GM21529 (cell line): ENCODE measurements at regions not wholly inside any gene's neighbourhood (a gene's known extent, or its start where the extent isn't known, plus 50 kb on each side); places are given as distances from the start of the nearest gene placed in this dataset.
"Not testable (repeated sequence)": the region's sequence is repeated elsewhere in the genome, so short reads cannot be mapped to it uniquely, and the experiment has no call there.

Experiments used
- ATAC-seq: cut with Tn5 transposase; IDR thresholded peaks from one replicate; pipeline ENCODE4 v1.9.1; 2021; ENCODE audit not compliant: unreplicated experiment

DNA sequence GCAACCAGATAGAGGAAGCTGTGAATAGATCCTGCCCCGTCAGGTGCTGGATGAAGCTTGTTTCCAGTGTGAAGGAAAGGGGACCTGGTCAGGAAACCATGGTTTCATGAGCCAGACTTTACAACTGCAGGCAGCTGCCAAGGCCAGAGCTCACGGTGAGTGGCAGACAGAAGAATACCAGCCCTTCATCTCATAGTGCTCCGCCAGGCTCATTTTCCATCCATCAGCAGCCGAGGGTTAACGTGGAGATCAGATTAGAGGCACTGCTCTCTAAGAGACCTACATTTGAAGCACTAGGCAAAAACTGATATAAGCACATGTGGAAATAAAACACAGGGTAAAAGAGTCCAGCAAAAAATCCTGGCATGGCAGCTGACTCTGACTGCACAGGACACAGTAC is 172.4 kb downstream of the CD24 start:
- ATAC-seq, result no peak

DNA sequence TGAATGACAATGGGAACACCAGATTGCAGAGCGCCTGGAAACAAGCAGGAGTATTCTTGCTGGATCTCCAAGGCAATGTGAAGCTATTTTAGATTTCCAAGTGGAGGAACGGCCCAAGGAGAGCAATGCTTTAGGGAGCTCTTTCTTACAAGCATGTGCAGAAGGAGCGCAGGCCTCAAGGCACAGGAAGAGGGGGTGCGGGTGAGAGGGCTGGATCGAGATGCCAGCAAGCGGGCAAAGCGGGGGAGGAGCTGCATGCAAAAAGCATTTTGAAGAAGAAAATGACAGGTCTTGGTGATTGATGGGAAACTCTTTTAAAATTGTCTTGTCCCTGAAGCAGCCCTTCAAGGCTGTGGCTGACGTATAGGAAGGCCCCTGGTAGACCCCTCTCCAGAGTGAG is 171.9 kb downstream of the QRSL1 start:
- ATAC-seq, result no peak

DNA sequence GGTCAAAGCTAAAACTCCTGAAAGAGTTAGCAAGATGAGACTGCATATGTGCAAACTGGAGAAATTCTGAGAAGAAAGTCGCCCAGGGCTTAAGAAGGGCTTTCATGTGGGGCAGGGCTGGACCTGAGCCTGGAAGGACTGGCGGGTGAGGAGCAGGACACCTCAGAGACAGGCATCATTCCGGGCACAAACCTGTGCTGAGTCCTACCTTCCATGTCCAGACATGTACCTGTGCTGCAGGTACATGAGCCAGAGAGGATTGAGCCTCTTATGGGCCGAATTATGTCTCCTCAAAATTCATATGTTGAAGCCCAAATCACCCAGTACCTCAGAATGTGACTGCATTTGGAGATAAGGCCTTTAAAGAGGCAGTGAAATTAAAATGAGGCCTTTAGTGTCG is 171.0 kb downstream of the QRSL1 start:
- no peak for ATAC-seq

DNA sequence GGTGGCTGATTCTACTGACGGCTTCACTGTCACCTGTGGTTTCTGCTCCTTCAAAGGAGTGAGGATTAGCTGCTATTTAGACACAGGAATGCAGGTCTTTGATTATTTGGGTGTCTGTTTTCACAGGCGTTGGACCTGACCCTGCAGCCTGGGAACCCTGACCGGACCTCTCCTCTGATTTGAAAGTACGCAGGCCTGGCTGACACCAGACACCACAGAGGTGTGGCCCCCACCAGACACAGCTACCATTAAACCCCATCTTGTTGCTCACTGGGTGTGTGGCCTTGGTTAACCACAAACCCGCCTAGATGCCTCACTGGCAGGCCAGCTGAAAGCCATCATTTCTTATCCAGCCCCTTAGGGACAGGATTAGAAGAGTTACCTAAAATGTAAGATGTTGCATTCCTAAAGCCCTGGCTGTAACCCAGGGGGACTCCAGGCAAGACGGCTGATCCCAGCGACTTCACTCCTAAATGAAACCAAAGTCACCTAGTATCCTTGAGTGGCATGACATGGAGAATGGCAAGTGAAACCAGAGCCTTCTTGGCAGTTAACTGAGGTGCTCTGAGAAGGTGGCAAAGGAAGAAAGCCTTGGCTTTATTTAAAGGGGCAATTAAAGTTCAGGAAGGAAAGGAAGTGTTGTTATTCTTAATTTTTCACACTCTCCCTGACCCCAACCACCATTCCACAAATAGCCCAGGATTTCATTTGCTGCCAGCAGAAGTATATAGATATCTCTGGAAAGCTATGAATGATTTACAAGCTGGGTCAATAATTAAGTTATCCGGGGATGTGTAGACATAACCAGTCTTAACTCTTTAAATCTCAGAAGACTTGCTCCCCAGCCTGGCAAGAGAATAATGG is 169.9 kb downstream of the QRSL1 start:
- peak; percentile 68 for ATAC-seq

DNA sequence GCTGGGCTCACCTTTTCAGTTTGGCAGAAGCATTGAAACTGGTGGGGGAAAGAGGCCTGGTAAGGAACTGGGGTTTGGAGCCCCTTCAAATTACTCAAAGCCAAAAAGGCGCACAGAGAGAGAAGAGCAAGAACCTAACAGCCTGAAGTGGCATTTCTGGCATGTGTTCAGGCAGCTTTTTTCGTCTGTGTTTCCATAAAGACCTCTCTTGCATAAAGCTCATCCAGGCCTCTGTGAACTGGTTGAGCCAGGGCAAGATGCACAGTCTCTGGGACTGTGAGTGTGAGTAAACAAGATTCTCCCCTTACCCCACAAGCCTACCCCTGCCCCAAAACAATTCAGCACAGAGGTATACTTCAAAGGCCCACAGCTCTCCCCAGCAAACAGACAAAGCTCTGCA is 167.8 kb downstream of the QRSL1 start:
- no peak for ATAC-seq

DNA sequence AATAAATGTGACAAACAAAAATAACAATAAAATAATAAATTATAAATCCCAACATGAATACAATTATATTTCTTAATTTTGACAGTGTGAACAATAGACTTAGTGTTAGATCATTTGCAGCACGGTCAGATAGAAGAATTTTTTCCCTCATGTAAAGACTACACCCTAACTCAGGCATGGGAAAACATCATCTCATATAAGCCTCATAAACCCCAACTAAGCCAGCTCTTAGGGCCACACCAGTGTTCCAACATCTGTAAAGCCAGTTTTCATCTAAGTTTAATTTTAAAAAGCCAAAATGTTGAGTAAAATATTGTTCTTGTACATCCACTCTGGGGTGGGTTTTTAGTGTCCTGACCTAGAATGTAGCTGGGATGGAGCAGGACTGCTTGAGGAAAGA is 167.4 kb downstream of the QRSL1 start:
- no peak for ATAC-seq

DNA sequence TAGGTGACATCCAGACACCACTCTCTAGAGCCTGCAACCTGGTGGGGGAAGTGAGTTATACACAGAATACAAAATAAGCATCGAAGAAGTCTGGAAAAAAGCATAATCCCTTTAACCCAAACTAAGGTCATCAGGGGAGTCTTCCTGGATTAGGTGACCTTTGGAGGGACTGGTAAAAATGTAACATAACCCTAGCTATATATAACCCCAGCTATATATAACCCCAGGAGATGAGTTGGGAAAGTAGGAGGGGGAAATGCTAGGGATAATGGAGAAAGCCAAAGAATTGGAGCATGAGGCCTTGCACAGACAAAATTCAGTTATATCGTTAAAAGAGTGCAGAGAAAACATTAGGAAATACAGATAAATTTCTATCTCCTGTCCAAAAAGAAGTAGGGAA is 164.8 kb downstream of the QRSL1 start:
- ATAC-seq, result no peak

DNA sequence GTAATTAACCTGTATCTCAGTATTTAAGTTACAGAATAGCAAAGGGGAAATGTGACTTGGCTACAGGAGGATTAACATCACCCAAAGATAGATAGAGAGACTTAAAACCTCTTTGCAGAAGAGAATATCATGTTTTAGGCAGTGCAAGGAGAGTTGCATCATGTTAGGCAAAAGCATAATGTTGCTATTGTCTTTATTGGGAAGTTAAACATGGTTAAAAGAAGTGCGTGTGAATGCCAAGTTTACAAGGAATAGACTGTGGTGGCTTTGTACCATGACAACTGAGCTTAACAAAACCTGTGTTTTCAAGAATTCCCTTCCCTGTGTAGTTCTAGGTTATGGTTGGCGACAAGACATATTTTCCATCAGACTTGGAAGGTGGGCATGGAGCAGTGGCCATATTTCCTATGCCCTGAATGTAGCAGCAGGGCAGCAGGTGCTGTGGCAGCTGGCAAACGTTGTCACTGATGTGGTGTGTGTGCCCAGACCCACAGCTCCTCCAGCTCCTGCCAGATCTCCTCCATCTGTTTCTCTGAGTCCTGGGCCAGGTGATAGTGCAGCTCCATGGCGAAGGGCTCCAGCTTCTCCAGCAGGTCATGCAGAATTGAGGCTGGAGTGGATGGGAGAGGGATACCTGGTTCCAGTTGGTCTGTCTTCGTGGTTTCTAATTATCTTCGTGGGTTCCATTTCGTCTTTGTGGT is 163.3 kb downstream of the QRSL1 start:
- ATAC-seq, result no peak

DNA sequence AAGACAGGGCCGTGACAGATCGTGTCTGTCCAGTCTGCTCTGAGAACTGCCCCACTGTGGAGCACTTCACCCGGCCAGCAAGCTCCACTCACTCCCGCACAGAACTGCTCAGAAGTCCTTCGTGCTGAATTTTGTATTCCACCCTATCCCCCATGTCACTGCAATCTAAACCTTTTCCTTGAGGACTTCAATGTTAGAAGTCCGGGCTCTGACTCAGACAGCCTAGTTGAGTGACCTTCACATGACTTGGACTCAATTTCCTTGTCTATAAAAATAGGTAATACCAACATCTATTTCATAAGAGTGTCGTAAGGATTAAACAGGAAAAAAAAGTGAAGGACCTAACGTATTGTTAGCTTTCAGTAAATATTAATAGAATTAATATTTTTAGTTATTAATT is 161.6 kb downstream of the QRSL1 start:
- no peak for ATAC-seq

DNA sequence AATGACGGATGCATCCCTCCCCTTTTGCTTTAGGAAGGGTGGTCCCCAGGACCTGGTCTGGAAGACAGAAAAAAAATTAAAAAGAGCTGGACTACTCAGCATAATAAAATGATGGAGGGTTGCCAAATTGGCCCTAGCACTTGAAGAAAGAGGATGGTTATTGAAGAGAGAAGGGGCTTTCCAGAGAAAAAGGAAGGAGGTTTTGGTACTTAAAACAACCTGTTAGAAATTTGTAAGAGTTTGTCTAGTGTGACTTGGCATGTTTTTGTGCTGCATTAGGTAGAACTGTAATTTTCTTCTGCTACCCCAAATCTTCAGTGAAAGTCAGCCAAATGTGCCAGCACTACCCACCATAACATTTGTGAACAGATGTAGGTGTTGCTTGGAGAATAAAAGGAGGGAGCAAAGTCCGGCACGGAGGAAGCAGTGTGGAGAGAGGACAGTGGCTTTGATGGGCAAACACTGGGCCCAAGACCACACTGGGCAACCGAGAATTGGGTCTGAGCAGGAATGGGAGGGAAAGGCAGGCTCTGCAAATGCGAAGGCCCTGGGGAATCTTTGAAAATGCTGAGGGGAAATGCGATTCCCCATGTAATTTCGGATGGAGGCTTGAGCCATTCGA is 160.9 kb downstream of the QRSL1 start:
- ATAC-seq, result no peak

DNA sequence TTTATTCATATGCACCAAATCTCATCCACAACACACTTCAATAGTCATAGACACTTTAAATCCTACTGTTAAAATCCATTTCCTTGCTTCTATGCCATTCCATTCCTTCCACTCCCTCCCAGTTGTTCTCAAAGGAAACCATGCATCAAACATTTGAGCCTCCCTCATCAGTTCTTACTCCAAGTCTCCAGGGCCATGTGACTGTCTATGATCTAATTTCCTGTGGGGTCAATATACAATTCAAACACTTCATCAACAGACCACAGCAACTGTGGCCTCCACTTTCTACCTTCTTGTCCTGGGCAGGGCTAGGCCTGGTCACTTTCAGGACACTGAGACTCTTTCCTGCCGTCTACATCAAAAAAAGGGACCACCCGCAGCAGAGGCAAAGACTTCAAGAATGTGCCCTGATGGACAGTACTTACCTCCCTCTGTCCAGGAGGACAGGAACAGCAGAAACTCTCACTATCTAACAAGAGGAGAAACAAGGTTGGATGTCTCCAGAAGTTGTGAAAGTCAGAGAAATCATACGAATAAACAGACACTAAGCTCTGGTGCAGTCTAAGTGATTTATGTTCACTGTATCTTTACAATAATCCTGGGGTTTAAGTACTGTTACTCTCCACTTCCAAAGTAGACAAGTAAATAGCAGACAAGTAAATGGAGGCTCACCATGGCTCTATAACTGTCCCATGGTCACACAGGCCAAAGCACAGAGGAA is 160.2 kb downstream of the QRSL1 start:
- ATAC-seq, result no peak

DNA sequence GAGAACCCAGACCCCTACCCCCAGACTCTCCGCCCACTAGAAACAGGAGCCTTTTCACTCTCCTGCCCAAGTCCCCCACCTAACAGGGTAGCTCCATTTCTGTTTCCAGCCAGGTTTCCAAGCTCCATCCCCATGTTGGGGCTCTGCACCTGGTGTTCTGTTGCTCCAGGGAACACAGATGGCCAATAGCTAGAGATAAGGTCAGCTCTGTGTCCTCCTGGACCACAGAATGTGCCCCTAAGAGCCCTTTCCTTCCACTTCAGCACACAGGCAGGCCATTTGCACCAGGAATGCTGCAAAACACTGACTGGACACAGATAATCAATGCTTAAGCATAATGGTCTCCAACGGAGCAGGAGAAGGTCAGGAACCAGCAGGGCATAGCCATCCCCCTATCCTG is 159.4 kb downstream of the QRSL1 start:
- ATAC-seq, result no peak

DNA sequence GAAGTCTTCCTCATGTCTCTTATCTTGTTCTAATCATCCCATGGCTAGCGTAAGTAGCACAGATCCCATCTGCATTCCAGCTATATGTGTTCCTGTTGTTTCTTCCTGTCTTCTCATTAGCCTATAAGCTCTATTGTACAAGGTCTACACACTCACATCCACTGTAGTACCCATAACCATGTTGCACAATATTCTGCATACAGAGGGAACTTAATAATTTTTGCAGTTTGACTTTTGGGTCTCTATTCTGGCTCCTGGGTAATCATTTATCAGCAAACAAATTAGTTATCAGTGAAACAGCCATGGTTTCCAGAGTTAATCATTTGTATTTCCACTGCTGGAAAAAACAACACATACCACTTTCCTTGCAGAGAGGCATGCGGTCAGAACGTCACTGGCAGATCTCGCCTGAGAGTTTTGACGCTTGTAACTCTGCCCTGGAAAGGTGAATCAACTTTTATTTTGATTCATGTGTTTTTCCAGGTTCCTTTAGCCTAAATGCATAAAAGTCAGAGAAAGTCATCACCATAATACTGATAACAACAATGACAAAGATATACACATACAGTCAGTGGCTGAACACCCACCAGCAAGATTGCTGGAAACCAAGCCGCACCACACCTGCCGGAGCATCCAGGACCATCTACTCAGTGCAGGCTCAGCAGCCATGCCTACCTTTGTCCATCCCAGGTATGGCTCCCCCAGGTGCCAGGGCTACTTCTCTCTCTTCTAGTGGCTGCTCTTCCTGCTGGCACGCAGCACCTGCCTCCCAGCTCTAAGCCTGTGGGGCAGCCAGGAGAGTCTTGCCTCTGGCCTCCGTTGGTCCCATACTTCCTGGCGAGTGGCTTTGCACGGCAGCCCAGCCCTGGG is 158.2 kb downstream of the QRSL1 start:
- ATAC-seq, result no peak

DNA sequence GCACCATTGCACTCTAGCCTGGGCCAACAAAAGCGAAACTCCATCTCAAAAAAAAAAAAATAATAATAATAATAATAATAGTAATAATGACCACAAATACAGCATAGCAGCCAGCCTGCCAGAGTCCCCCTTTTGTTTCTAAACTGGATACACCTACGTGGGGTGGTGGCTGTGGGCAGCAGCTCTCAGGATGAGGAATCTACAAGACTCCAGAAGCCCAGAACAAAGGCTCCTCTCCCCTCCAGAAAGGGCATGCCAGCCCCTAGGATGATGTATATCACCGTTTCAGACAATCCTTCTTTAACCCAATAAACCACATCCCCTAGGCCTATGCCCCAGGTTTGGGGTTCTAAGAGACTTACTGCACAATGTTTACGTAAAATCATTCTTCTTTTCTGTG is 155.9 kb downstream of the QRSL1 start:
- no peak for ATAC-seq

DNA sequence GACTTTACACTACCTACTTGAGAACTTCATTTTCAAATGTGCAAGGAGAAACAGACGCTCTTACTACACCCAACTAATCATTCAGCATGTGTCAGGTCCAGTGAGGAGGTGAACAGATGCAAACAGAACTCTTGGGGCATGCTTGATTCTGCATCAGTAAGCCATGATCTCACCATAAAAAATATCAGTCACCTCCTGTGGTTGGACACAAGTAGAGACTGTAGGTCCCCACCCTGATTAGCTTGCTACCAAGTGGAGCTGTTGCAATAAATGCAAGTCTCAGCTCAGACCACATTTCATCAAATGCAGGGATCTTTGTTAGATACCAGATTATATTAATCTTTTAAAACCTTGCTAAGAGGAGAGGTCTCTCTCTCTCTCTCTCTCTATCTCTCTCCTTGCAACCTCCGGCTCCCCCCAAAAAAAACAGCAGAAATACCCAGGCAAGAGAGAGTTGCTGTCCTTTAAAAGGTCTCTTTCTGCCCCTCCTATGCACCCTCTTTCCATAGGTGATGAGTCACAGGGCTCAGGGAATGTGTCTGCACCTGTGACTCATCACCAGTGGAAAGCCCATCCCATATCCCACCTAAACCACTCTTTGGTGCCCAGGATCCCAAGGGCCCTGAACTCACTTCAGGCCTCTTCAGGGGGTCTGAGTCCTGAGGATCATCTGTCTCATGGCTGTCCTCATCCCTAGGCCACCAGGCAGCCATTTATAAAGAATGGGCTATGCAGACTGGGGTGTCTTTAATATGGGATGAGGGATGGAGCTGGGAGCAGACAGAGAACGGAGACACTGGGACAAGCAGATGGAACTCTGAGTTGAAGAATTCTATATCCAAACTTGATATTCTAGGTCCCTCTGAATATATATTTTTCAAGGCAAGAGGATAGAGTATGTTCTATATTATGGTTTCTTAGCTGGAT is 154.5 kb downstream of the QRSL1 start:
- ATAC-seq, result no peak

DNA sequence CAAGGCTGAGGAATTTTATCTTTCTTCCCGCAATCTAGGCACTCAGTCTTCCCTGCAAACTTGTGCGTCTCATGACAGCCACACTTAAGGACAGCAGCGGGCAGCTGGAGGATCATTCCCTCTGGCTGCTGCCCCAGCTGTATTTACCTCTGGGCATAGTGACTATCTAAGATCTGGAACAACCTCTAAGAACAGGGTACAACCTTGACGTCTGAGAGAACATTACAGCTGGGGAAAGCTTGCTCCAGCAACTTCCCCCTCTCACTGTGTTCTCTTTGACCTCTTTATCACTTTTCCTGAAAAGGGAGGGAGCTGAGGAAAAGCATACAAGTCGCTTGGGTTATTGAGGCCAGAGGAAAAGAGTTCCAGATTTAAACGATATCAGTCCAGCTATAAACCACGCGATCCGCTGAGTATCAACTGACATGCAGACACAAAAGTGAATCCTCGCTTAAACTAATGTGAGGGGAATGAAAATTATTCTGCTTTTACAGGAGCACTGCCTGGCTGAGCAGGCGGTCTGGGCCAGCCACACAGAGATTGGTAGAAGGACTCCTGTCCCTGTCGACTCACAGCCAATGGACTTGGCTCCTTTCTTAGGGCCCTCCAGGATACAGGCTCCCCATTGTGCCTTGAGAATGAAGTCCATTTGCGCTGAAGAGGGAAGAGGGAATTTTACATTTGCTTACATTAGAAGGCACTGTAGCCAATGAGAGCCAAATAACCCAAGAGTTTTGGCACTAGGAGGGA is 153.3 kb downstream of the QRSL1 start:
- ATAC-seq, result no peak

DNA sequence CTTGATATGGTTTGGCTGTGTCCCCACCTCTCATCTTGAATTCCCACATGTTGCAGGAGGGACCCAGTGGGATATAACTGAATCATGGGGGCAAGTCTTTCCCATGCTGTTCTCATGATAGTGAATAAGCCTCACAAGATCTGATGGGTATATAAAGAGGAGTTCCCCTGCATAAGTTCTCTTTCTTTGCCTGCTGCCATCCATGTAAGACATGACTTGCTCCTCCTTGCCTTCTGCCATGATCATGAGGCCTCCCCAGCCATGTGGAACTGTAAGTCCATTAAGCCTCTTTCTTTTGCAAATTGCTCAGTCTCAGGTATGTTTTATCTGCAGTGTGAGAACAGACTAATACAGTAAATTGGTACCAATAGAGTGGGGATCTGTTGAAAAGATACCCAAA is 150.2 kb downstream of the QRSL1 start:
- ATAC-seq, result not testable (repeated sequence)

DNA sequence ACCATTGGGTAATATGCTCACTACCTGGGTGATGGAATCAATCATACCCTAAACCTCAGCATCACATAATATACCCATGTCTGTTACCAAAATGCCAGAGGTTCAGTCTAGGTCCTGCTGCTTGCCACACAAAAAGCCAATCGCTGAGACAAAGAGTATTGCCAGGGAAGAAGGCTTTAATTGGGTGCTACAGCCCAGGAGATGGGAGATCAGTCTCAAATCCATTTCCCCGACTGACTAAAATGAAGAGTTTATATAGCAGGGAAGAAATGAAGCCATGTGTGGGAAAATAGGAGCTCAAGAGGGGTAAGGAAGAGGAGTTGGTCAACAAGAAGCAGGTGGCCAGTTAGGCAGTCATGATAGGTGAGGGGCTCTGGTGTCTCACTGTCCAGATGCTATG is 149.6 kb downstream of the QRSL1 start:
- no peak for ATAC-seq
